ENCODE measurements at regions not wholly inside any gene's neighbourhood (a gene's known extent, or its start where the extent isn't known, plus 50 kb on each side); places are given as distances from the start of the nearest gene placed in this dataset.

DNA sequence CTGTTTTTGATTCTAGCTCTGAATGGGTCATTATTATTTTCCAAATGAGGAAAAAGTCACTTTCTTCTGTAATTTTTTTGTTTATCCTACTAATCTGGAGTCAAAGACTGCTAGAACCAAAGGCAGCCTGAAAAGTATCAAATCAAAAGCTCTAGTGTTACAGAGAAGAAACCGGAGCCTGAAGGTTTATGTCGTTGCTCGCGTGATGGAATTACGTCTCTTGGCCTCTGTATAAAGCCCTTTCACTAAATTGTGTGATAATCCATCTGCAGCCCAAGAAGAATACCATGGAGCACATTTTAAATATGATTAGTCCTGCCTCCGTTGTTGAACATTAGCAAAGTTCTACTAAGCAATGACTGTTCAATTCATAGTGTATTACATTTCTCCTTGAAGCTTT lies 738.6 kb downstream of the C6orf118 start:
- DNase-seq (ENCODE audit: low read depth in 2 of 2): no peak

DNA sequence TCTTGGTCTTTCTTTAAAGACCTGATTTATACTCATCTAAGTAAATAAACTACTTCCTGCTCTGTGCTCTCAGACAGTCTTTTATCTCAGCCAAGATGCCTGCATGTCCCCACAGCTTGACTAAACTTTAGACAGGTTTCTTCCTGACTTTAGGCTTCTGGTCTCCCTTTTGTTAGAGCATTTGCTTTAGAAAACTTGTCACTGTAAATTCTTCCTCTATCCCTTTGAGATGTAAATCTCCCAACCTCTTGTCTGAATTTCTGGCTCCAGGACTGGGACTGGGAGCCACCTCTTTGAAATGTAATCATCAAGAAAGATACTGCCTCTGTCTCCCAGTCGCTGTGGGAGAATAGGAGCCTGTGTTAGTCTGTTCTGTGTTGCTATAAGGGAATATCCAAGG lies 739.9 kb downstream of the C6orf118 start:
- no peak for DNase-seq (ENCODE audit: low read depth in 2 of 2)

- no peak for DNase-seq (ENCODE audit: low read depth in 2 of 2)
Observed at GRCh38 chr6:164563924-164564323, 745.5 kb downstream of the C6orf118 start.

- no peak for DNase-seq (ENCODE audit: low read depth in 2 of 2)
Observed at GRCh38 chr6:164561656-164562055, 747.7 kb downstream of the C6orf118 start.

DNA sequence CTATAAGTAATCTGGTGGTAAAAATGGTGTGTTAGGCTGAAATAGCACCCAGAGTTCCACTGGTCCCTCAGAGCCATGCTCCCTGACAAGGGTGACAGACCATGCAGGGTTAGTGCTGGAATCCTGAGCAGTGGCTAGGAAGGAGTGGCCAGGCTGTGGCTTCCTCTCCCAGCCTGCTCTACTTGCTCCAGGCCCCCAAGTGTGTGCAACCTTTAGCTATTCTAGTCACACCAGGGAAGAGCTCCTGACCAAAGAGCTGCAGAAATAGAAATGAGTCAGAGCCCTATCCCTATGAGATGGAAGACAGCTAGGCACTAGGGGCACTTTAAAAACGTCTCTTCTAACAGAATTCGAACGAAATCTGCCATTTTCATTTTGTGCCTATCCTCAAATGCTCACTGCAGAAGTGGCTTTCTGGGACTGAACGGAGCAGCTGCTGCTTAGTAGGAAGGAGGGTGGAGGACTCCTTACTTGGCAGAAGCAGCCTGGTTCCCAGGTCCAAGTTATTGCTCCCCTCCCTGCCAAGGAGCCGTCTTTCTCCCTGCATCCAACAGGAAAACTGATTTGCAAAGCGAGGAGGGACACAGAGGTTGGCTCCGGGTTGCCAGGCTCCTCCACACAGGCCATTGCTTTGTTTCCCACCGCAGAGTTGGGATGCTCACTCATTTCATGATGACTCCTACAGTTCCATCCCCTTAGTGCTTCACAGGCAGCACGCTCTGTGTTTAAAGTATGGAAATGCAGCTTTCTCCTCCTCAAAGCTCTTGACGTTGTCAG lies 754.5 kb downstream of the C6orf118 start:
- DNase-seq (ENCODE audit: low read depth in 2 of 2): no peak

DNA sequence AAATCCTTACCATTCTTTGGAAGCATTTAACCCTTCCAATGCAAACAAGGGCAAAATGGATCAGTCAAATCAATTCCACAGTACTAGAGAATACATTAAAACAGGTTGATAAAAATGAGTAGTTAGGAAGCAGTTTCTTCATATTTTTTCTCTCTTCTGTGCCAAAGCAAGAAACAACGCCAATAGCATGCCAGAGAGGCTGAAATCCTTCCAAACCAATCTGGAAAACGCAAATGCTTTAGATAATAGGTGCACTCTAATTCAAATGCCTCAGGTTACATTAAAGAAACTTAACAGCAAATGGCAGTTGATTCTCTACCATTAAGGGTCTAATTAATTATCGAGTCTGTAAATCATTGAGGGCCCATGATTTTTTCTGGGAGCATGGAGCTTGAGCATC lies 755.2 kb downstream of the C6orf118 start:
- DNase-seq (ENCODE audit: low read depth in 2 of 2): no peak

DNA sequence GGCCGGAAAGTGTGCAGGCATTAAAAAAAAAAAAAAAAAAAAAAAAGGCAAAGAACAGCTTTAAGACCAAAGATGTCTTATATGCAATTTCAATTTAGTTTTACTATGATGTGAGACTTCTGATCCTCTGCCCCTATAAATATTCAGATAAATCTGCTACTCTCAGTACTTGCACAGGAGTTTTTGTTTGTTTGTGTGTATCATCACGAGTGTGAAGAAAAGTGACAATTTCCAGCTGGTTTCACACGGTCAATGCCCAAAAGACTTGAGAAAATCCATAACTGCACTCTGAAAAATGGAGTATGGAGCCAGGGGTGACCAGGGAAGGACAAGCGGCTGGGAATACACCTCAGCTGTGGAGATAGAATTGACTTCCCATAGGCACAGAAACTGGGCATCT lies 757.7 kb downstream of the C6orf118 start:
- DNase-seq (ENCODE audit: low read depth in 2 of 2): no peak

GRCh38 chr6:164547076-164547475 lies 762.3 kb downstream of the C6orf118 start:
- no peak for DNase-seq (ENCODE audit: low read depth in 2 of 2)

DNA sequence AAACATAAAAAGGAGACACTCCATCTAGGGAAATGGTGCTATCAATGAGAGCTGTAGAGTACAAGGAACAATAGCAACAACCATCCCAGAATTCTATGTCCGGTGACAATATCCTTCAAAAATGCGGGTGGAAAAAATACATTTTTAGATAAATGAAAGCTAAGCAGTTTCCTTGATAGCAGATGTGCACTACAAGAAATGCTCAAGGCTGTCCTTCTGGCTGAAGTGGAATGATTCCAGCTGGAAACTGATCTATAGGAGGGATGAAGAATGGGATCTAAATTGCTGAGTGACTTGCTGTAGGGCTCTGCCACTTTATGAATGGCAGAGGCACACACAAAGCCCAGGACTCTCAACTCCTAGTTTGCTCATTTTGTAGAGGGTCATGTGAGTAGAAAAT lies 763.1 kb downstream of the C6orf118 start:
- DNase-seq (ENCODE audit: low read depth in 2 of 2): no peak

- no peak for DNase-seq (ENCODE audit: low read depth in 2 of 2)
Observed at GRCh38 chr6:164534070-164534766, 775.2 kb downstream of the C6orf118 start.

DNA sequence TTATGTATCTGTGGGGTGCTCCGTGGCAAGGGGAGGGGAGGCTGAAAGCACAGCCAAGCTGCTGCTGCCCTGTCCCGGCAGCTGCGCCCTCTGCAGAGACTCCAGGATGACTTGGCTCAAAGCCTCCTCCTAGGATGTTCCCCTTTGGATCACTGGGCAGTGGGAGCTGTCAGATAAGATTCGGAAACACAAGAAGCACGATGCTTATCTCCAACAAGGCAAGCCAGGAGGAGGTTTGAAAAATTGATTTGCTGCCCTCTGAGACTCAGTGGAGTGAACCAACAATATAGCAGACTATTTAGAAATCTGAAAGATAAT lies 776.4 kb downstream of the C6orf118 start:
- DNase-seq (ENCODE audit: low read depth in 2 of 2): no peak

GRCh38 chr6:164532198-164533044 lies 777.0 kb downstream of the C6orf118 start:
- peak in 1 of 2 experiments; percentile 13 for DNase-seq (ENCODE audit: low read depth in 2 of 2)

- DNase-seq (ENCODE audit: low read depth in 2 of 2): peak in 1 of 2 experiments; percentile 17
Observed at GRCh38 chr6:164531736-164532135, 777.7 kb downstream of the C6orf118 start.

DNA sequence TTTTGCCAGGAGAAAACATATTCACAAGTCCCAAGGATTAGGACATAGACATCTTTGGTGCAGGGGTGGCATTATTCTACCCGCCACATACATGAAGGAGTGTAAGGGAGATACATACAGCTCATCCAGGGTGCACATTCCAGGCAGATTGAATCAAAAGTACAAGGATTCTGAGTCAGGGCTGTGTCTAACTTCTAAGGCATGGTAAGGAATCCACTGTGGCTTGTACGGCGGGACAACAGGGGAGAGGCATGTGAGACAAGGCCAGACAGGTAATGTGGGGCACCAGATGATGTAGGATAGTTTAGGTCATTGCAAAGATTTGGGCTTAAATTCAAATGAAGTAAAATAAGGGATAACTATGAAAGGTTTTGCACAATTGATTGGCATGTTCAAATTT lies 780.9 kb downstream of the C6orf118 start:
- no peak for DNase-seq (ENCODE audit: low read depth in 2 of 2)

DNA sequence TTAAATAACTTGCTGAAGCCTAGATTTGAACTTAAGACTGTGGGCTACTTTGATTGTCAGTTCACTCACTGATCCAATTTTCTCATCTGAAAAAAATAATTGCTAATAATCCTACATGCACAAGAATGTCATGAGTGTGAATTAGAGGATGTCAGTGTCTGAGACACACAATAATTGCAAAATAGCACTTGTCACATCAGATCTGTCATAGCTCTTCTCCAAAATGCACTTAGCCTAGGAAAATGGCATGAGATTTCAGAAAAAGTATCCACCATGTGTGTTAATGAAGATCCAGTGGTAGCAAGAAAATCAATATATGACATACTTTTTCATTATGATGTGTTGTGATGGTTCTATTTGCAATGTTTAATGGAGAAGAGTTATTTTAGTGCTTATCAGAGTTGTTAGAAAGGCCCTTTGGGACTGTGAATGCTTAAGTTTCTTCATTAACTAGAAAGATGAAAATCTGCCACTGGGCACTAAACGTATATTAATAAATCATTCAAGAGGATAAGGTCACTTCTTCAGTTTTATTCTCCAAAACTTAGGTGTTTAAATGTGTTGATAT lies 786.2 kb downstream of the C6orf118 start:
- no peak for DNase-seq (ENCODE audit: low read depth in 2 of 2)

DNA sequence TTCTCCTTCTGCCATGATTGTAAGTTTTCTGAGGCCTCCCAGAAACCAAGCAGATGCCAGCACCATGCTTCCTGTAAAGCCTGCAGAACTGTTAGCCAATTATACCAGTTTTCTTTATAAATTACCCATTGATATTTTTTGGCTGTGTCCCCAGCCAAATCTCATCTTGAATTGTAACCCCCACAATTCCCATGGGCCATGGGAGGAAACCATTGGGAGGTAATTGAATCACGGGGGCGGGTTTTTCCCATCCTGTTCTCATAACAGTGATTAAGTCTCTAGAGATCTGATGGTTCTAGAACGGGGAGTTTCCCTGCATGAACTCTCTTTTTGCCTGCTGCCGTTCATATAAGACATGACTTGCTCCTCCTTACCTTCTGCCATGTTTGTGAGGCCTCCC lies 788.5 kb downstream of the C6orf118 start:
- no peak for DNase-seq (ENCODE audit: low read depth in 2 of 2)

DNA sequence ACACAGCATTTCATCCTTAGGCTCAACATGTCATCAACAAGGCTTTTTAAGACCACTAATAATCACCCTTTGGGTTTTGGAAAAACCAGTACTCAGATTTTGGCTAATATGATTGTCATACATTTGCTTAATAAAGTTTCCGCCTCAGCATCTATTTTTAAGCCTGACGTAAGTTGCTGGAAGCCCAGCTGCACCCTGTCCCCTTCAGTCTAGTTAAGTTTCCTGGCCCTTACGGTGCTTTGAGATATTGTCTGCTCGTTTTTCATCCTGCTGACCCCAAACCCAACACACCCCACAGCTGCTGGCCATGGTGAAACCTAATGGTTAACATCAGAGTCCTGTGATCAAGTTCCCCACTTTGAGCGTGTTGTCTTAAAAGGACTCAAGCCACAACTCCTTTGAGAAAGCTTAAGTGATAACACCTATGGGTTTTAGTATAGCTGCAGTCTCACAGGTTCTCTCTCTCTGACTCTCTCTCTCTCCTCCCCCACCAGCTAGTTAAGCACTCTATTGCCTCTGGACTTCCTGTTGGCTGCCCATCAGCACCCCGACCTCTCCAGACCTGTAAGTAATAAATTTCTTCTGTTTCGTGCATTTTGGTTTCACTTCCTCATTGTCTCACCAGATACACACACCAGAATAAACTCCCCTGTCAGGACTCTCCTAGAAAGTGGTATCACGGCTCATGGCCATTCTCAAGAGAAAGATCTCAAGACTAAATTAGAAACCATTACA lies 802.0 kb downstream of the C6orf118 start:
- DNase-seq (ENCODE audit: low read depth in 2 of 2): no peak

GRCh38 chr6:164505425-164505824 lies 804.0 kb downstream of the C6orf118 start:
- no peak for DNase-seq (ENCODE audit: low read depth in 2 of 2)

DNA sequence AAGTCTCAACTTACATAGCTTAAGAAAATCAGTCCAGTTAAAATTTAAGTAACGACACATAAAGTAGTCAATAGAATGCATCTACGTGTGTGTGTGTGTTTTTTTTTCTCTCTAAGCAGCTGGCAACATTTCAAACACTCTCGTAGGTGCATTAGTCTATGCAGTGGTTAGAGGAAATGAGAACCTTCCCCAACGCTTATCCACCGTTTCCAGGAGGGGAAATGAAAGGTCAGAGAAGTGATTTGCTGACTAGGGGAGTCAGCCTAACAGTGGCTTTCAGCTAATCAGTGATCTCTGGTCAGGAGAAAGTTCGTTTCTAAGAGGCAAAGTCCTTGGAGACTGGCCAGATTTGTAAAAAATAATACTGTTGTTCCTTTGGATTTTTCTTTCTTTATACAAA lies 806.6 kb downstream of the C6orf118 start:
- DNase-seq (ENCODE audit: low read depth in 2 of 2): no peak

DNA sequence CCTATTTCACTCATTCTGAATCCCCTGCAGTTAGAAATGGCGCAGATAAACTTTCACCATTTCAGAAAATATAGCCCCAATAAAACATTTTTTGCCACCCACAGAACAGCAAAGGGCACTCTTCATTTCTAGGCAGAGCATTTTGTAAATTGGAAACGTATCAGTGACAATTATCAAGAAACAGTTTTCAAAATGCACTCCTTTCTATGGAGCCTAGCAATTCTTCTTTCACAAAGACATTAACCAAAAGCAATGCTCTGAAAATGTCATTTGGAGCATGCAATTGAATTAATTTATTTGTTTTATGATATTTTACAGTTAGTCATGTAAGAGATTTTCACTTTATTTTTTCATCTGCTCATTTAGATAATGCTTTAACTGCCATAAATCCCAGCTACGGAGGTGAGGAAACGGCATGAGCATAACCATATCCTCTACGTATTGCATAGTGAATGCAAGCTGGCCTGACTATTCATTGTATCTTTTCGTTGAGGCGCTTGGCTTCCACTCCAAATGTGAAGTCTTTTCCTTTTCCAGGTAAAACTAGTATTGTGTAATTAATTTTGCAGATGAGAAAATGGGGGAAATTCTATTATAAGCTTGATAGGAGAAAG lies 813.4 kb downstream of the C6orf118 start:
- no peak for DNase-seq (ENCODE audit: low read depth in 2 of 2)

- no peak for DNase-seq (ENCODE audit: low read depth in 2 of 2)
Observed at GRCh38 chr6:164478426-164478825, 831.0 kb downstream of the C6orf118 start.
